ENCODE measurements at regions not wholly inside any gene's neighbourhood (a gene's known extent, or its start where the extent isn't known, plus 50 kb on each side); places are given as distances from the start of the nearest gene placed in this dataset.

GRCh38 chr4:162285753-162286152 lies 122.0 kb upstream of the FSTL5 start (continued):
- TF ChIP-seq CHD7 (IDR thresholded peaks at IDR 0.05; ENCODE audit: insufficient replicate concordance, low read length) (no peak), SIX5 (IDR thresholded peaks at IDR 0.05; ENCODE audit: low read depth, low read length) (no peak), ZNF274 (IDR thresholded peaks at IDR 0.05; ENCODE audit: borderline replicate concordance, extremely low read depth, low read length) (no peak), RNF2 (IDR thresholded peaks at IDR 0.05; ENCODE audit: borderline replicate concordance, low read depth, low read length, missing control alignments, poor library complexity, severe bottlenecking) (no peak), RFX5 (IDR thresholded peaks at IDR 0.05; ENCODE audit: borderline replicate concordance, low read depth, low read length) (no peak)

Measured in H1 (cell line).